NCI-H69 (cell line): ENCODE measurements at regions not wholly inside any gene's neighbourhood (a gene's known extent, or its start where the extent isn't known, plus 50 kb on each side); places are given as distances from the start of the nearest gene placed in this dataset.
"Not testable (repeated sequence)": the region's sequence is repeated elsewhere in the genome, so short reads cannot be mapped to it uniquely, and the experiment has no call there.

Experiments
- DNase-seq: peaks from one replicate; lab custom pipeline; 2025; lab: John Stamatoyannopoulos, UW

GRCh38 chr1:175265091-175265490 lies 72.5 kb upstream of the KIAA0040 start:
- no peak for DNase-seq

- DNase-seq, result no peak
These were observed 70.0 kb upstream of the KIAA0040 start for GRCh38 chr1:175262621-175263020.

- not testable (repeated sequence) for DNase-seq
These were observed 63.7 kb upstream of the KIAA0040 start for GRCh38 chr1:175256246-175256645.

- peak; percentile 49 for DNase-seq
These were observed 61.6 kb upstream of the KIAA0040 start for GRCh38 chr1:175254190-175254589.

GRCh38 chr1:175252561-175252960 lies 60.0 kb upstream of the KIAA0040 start:
- DNase-seq, result peak; percentile 88

GRCh38 chr1:175250027-175250426 lies 57.5 kb upstream of the KIAA0040 start:
- DNase-seq, result no peak

- not testable (repeated sequence) for DNase-seq
These were observed 55.5 kb upstream of the KIAA0040 start for GRCh38 chr1:175248036-175248435.

- not testable (repeated sequence) for DNase-seq
These were observed 54.5 kb upstream of the KIAA0040 start for GRCh38 chr1:175247056-175247455.

GRCh38 chr1:175245324-175245723 lies 52.7 kb upstream of the KIAA0040 start:
- no peak for DNase-seq

- no peak for DNase-seq
These were observed 51.6 kb upstream of the KIAA0040 start for GRCh38 chr1:175244206-175244605.
